ENCODE measurements at regions not wholly inside any gene's neighbourhood (a gene's known extent, or its start where the extent isn't known, plus 50 kb on each side); places are given as distances from the start of the nearest gene placed in this dataset.

- TF ChIP-seq CTCF (IDR thresholded peaks at IDR 0.05) = no peak
Observed at GRCh38 chr11:31926816-31927528, 115.8 kb upstream of the PAX6 start.

GRCh38 chr11:31926106-31926505, 115.0 kb upstream of the PAX6 start:
- H3K9me3 ChIP-seq = no peaks in the 10 kb centered on the region
- TF ChIP-seq CTCF (IDR thresholded peaks at IDR 0.05) = no peak

More at GRCh38 chr11:31926816-31927528, 115.8 kb upstream of the PAX6 start:
- no peaks in the 10 kb centered on the region for H3K27me3 ChIP-seq
- H3K27ac ChIP-seq = no peak overlapping the region
- H3K9me3 ChIP-seq = no peaks in the 10 kb centered on the region
- H3K4me1 ChIP-seq = no peaks in the 10 kb centered on the region
- H3K4me3 ChIP-seq = no peak overlapping the region
- intact Hi-C loops (cut with DNase I; ENCODE audit: low total_unique reads) = no loop called here
- DNase-seq = no peak
- no peaks in the 10 kb centered on the region for H3K36me3 ChIP-seq

GRCh38 chr11:31922450-31922849, 111.3 kb upstream of the PAX6 start:
- no peak for TF ChIP-seq CTCF (IDR thresholded peaks at IDR 0.05)
- DNase-seq = no peak
- Histone ChIP-seq H3K9me3 (no peaks in the 10 kb centered on the region), H3K36me3 (no peaks in the 10 kb centered on the region), H3K27me3 (no peaks in the 10 kb centered on the region), H3K4me1 (no peaks in the 10 kb centered on the region), H3K4me3 (no peak overlapping the region), H3K27ac (no peak overlapping the region)
- intact Hi-C loops (cut with DNase I; ENCODE audit: low total_unique reads) = no loop called here

More at GRCh38 chr11:31926106-31926505, 115.0 kb upstream of the PAX6 start:
- Histone ChIP-seq H3K4me3 (no peak overlapping the region), H3K27ac (no peak overlapping the region), H3K36me3 (no peaks in the 10 kb centered on the region), H3K4me1 (no peaks in the 10 kb centered on the region), H3K27me3 (no peaks in the 10 kb centered on the region)
- no peak for DNase-seq
- intact Hi-C loops (cut with DNase I; ENCODE audit: low total_unique reads) = no loop called here

- H3K27me3 ChIP-seq = peaks cover 0 to 3% of the 10 kb centered on the region in 2 donors
- TF ChIP-seq CTCF (IDR thresholded peaks at IDR 0.05) = no peak
- DNase-seq = no peak
- H3K27ac ChIP-seq = no peak overlapping the region
- H3K4me3 ChIP-seq = no peak overlapping the region
- H3K4me1 ChIP-seq = no peaks in the 10 kb centered on the region
- intact Hi-C loops (cut with DNase I; ENCODE audit: low total_unique reads) = no loop called here
- no peaks in the 10 kb centered on the region for H3K9me3 ChIP-seq
- H3K36me3 ChIP-seq = no peaks in the 10 kb centered on the region
Observed at GRCh38 chr11:31921081-31921480, 110.0 kb upstream of the PAX6 start.

- intact Hi-C loops (cut with DNase I; ENCODE audit: low total_unique reads) = no loop called here
- H3K36me3 ChIP-seq = no peaks in the 10 kb centered on the region
- H3K27me3 ChIP-seq = peaks cover 0 to 3% of the 10 kb centered on the region in 2 donors
- no peak overlapping the region for H3K4me3 ChIP-seq
- H3K27ac ChIP-seq = no peak overlapping the region
- no peak for DNase-seq
- H3K9me3 ChIP-seq = no peaks in the 10 kb centered on the region
- H3K4me1 ChIP-seq = no peaks in the 10 kb centered on the region
- no peak for TF ChIP-seq CTCF (IDR thresholded peaks at IDR 0.05)
Observed at GRCh38 chr11:31919175-31919574, 108.1 kb upstream of the PAX6 start.

Data from tibial artery (tissue), 4 donors.